Stimulated activated CD4-positive, alpha-beta T cell treated with anti-CD3 and anti-CD28 coated beads, Interleukin-1b, Interleukin-23, amount 100 ng/mL, for 1 hour (primary cell): ENCODE measurements at regions not wholly inside any gene's neighbourhood (a gene's known extent, or its start where the extent isn't known, plus 50 kb on each side); places are given as distances from the start of the nearest gene placed in this dataset.

Experiments used
- DNase-seq, 2 donors: peaks; one replicate each; pipeline ENCODE4 v3.0.0-alpha.2; 2020; ENCODE audit warnings: low read depth in 2 of 2

DNA sequence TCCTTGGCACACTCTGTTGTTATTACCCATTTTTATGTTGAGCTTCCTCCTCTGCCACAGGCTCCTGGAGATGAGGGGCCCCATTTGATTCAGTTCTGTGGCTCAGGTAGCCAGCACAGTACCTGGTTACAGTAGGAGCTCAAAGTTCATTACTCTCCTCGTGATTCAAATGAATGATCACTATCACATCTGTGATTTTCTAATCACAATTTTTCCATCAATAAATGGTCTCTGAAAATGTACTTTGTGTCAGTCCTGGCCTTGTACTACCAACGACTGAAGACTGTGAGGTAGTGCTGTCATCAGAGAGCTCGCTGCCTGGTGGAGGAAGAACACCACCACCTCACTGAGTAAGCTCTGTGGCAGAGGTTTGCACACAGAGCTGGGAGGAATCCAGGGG, 106.8 kb upstream of the JUN start:
- DNase-seq, result no peak

DNA sequence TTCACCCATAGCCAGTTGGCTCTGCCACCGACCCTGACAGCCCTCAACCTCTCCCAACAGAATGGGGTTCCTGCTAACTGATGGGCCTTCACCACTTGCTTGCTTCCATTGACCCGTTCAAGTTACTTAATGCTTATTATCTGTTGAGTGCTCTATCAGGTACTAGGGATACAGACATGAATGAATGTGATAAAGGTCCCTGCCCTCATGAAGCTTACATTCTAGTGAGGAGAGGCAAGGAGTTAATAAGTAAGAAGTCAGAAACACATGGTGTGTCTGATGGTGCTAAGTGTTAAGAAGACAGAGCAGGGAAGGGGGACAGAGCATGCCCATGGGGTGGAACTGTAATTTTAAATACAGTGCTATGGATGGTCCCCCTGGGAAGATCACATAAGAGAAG, 107.5 kb upstream of the JUN start:
- DNase-seq, result no peak

DNA sequence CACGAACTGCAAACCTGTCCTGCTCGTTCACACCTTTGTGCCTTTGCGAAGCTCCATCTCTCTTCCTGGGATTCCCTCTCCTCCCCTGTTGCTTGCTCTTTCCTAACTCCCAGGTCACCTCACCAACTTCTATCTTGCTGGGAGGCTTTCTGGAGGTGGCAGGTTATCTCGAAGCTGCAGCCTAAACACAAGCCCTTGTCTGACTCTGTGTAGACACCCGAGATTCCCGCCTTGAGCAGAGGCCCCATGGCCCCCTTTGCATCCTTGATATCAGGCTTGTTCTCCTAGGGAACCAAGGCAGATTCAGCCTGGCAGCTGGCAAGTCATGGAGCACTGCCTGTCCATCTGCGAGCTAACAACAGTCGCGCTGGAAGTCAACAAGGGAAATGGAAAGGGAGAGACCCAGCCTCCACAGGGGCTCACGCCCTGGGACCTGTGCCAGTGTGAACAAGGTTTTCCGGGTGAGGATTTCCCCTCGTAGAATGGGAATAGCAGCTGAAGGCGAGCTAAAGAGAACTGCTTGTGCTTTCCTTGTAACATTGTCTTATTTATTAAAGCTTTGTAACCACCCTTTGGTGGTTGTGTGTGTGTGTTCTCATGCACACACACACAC, 109.5 kb upstream of the JUN start:
- DNase-seq, result no peak

DNA sequence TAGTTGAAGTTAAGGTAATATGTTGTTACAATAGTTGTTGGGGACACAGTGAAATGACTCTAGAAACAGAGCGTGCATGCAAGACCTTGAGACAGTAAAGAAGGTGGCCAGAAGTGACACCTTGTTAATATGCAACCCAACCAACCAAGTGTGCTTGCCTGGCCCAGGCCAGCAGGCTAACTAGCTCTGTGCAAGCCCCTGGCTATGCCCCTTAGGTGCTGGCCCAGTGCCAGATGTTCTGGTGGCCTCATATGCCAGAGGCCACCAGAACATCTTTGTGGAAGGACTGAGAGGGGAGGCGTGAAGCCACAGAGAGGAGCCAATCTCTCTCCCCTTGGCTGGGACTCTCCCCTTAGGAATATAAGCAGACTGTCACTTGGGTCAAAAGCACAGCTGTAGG, 111.2 kb upstream of the JUN start:
- DNase-seq, result no peak

DNA sequence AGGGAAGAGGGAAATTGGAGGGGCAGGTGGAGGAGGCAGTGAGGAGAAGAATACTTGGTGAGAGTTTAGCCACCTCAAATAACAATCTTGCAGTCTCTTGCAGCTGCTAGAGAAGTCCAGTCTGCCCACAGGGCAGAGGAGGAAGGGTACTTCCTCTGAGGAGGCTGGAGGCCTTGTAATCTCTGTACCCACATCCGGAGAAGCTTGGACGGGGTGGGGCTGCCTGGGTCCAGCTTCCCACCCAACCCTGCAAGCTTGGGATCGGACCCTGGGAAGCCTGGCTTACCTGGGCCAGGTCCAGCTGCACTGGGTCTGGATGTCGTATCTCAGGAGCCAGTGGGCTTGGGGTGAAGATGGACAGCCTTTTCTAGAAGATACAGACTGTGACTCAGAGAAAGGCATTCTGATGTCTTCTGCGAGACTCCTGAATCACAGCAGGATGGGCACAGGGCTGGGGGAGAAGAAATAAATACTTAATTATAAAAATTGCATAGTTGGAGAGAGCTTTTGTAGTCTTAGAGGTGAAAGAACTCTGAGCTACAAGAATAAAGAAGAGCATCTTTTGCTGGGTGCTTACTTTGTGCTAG, 111.8 kb upstream of the JUN start:
- DNase-seq, result no peak

DNA sequence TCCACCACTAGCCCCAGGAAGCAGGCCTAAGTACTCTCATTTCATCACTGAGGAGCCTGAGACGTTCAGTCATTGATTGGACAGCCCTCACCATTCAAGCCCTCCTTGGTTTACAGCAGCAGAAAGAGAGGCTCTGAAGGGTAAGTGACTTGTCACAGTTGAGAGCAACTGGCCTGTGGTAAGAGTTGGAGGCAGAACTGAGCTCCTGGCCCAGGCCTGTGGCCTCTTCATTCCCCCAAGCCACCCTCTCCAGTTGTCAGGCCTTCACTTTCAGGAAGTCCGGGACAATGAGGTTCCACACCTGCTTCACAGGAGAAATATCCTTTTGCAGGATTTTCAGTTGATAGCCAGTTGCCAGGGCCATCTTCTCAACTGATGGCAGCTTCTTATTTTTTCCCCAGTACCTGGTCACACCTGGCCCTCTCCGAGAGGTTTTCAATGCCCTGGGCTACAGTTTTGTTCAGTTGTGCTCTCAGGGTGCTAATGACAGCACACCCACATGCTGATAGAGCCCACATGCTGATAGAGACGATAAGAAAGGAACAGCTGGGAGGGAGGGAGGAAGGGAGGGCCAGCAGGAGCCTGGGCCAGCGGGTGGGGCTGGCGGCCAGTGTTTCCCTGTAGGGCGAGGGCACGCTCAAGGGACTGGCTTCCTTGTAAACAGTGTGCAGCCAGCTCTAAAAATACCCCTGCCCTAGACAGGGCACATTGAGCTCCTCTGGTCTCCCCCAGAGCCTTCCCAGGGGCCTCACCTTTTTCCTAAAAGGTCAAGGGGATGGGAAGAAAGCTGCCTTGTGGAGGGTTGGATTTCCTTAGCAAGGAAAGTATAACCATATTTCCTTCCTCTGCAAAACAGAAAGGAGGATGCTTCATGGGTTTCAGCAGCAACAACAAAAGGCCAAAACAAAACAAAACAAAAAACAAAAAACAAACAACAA, 112.7 kb upstream of the JUN start:
- DNase-seq, result no peak

DNA sequence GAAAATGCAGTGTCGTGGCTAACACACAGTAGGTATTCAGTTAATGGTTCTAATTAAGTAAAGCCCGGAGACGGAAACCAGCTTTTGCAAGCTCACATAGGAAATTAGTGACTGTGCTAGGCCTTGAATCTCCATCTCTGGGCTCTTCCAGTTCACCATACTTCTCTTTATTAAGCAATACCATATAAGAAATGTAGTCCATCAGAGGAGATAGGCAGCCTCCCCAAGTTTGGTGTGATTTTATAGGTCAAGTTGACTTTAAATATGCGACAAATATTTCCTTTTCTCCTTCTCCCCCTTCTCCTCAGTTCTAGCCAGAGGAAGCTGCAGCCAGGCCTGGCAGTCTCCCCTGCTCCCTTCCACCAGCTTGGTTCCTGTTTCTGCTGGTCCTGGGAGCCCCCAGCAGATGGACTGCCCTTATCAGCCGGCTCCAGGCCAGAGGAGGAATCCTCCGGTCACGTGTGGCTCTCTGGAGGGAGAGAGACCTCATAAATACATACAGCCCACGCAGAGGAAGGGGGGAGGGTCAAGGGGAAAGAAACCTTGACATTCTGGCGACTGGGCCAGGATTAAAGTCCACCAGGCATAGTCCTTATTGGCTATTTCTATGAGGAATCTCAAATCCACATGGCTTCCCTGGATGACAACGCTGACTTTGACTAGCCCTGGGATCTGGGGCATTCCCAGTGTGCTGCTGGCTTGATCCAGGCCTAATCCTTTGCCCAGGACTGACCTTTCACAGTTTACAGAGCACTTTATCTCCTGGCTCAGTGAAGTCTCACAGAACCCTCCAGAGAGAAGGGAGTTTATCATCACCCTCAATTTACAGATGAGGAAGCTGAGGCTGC, 115.1 kb upstream of the JUN start:
- DNase-seq, result no peak

DNA sequence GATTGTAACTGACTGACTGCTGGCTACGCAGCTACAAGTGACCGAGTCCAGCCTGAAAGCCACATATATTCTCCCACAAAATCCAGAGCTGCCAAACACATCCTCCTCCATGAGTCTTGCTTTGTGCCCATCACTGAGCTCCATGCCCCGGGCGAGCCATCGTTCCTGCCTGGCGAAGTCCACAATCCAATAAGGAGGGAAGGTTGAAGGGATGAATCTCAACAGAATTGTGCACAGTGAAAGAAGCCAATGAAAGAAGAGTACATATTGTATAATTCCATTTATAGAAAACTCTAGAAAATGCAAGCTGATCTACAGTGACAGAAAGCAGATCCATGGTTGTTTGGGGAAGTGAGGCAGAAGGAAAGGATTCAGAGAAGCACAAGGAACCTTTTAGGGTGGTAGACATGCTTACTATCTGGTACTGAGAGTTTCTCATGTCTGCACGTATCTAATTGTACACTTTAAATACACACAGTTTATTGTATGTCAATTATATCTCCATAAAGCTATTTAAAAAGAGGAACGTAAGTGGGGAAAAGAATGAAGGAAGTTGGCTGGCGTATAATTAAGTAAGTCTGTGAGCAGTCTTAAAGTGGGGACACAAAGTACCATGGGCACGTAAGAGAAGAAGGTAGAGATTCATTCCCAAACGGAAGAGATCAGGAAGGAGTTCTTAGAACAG, 115.9 kb upstream of the JUN start:
- no peak for DNase-seq

DNA sequence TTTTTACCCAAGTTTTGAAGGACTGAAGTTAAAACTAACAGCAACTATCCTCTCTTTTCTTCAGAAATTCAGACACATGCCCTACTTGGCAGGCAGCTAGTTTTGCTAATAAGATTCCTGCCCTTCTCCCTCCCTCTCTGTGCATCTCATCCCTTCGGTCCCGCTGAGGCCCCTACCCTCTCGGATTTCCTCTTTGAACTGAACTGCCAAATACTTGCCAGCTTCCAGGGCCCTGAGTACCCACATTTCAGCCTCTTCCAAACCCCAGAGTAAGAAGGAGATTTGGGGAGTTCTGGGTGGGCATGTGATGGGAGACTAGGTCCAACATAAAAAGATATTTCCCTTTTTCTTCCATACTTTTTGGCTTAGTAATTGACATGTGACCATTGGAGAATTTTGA, 116.5 kb upstream of the JUN start:
- no peak for DNase-seq

DNA sequence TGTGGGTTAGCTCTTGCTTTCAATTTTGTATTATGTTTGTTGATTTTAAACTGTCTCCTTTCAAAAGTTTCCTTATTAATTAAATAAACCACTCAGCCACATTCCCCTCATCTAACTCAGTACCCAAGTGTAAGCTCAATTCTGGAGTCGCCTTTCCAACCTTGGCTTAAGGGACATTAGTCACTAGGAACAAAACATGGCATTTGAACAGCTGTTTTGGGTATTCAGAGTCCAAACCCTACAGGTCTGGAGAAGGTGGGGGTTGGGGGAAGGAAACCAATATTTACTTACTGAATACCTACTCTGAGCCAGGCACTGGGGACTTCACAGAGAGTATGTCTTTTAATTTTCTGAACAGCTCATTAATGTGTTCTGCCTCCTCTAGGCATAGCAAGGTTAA, 117.2 kb upstream of the JUN start:
- no peak for DNase-seq

DNA sequence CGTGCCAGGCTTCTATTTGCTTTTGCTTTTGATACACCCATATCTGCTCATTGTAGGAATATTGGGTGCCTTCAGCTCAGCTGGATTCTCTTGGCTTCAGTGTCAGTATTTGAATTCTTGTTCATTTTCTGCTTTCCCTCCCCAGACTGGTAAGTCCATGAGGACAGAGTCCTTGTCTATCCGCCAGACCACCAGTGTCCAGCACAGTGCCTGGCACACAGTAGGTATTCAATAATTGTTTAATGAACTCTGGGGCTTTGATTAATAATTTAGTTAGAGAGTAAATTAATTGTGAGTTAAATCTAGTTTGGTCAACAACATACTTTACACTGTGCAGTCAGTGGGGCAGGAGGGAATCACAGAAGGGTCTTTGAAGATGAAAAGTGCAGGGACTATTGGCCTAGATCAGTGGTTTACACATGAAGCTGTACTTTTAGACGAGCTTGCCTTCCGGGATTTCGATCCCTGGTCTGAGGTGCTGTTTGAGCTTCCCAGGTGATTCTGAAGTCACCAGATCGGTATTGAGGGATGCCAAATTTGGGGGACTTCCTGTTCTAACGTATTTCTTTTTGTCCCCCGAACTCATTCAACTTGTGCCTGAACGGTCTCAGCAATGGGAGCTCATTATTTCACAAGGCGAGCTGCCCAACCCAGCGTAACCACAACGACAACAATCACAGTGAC, 119.1 kb upstream of the JUN start:
- no peak for DNase-seq

DNA sequence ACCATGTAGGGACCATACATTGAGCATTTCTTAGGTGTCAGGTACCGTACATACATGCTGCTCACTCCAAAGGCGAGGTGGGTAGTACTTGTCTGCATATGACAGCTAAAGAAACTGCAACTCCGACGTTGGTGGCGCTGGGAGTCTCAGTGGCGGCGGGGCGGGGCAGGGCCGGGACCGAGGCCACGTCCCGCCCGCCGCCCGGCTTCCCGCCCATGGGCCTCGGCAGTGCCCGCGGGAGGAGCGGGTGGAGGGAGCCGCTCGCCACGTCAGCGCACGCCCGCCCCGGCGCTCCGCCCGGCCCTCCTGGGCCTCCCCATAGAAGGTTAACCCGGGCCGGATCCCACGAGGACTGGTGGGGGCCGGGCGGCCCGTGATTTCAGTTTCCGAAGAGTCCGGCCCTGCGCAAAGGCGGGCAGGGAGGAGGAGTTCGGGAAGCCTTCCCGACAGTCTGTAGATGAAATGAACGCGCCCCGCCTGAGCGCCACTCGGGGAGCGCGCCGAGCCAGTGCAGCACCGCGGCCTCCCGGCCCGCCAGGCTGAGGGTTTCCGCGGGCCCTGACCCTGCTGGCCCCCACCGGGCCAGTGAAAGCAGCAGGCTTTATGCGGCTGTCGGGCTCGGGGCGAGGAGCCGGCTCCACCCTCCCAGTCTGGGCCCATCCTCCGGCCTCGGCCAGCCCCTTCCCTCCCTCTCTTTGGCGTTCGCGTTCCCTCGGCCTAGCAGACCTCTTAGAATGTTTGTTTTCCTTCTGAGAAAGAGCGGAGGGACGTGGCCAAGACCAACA, 119.9 kb upstream of the JUN start:
- DNase-seq, result peak; percentile 21 to 65

DNA sequence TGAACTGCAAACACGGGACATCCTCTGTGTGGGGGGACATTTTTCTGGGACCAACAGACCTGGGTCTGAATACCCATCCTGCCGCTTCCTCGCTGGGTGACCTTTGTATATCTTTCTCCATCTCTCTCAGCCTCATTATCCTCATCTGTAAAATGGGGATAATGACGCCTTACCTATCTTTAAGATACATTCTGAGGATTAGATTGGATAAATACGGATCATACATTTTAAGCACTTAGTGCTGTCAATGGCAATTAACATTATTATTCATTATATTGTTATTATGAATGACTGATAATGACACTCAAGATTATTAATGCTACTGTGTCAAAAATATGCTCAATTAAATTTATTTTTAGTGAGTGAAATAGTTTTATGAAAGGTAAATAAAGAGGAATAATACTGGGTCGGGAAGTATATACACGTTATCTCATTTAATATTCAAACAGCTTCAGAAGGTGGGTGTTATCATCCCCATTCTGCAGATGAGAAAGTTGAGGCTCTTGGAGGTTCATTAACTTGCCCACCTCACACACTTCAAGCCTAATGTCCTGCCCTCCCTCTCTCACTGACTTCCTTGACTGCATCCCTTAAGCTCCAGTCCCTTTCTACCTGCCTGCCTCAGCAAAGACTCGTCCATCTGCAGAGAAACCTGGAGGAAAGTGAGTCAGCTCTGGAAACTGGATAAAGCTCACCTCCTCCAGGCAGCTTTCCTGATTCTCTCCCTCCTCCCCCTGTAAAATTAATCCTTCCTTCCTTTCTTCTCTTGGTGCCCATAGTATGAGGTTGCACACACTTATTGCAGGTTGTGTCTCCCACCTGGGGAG, 120.7 kb upstream of the JUN start:
- no peak for DNase-seq

DNA sequence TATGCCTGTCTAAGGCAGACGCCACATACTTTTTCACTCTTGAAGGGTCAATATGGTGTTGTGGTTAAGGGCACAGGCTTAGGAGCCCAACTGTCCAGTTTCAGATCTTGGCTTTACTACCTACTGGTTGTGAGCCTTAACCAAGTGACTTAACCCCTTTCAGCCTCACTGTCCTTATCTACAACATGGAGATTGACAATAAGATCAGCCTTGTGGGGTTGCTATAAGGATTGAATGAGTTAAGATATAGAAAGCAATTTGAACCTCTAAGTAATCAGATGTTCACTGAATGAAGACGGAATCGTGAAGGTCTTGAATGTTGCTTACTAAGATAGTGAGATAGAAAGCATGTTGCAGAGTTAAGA, 121.3 kb upstream of the JUN start:
- DNase-seq, result no peak

DNA sequence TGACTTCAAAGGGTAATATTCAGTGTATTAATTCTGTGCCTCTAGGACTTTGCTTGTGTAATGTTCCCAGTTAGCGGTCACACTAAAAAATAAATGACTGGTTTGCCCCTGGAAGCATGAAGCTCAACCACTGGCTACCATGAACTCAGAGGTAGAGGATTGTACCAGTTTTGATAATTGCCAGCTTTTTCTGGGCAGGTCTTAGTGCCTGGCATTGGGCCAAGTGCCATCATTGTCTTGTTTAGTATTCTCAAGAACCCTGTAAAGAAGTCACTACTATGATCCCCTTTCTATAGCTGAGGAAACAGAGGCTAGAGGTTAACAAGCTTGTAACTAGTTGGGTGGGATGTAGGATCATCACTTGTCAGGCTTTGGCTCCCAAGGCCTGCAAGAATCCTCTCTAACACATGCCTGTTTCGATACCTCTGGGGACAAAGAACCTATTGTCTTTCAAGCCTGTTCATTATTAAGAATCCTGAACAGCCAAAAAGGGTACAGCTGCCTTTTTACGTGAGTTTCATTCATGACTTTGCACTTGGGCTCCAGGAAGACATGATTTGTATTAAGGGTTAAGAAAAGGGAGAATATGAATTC, 121.9 kb upstream of the JUN start:
- DNase-seq, result no peak

DNA sequence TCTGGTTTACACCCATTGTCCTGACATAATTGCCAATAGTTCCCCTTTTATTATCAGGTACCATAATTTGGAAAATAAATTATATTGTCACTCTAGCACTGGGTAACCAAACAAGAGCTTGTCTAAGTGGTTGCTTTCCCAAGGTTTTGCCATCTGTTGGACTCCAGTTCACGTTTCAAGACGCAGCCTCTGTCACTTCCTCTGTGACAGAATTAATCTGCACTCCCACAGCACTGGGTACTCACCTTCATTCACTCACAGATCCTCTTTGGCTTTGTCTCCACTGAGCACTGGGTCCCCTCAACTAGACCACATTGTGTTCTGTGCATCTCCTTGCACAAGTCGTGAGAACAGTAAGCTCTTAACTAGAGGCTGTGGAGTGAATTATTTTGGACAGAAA, 123.6 kb upstream of the JUN start:
- no peak for DNase-seq

DNA sequence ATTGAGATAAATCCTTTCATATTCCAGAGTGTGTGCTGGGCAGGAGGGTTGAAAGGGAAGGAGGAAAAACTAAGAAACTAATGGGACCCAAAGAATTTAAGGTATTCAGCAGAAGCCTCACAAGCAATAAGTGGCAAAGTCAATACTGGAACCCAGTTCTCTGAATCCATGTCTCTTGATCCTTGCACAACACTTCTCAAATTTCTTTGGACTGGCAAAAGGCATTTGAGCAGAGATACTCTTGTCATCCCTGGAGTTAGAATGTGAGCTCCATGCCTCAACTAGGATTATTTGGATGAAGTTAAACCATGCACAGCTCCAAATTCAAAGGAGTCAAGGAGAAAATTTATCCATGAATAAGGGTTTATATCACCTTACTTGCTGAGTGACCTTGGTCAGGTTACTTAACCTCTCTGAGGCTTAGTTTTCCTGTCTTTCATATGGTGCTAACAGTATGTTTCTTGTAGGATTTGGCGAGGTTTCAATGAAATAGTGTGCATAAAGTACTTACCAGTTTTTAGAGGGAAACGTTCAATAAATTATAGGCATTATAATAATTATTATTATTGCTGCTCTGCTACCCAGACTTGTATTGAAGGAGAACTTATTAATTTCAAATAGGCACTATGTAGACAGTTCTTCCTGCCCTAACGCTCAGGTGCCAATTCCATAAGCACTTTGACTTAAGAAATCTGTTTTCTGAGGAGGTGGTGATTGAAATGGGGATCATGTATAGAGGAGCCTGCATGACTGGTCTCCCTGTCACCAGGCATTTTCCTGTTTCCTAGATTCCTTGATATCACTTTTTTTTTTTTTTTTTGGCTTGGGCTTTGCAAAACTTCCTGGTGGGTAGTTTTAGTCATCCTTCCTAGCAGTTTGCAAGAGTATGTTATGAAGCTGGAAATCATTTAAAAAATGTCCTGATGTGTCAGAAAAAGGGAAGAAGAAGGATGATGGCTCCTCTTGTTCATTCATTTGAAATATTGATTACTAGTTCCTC, 125.0 kb upstream of the JUN start:
- DNase-seq, result no peak
